NT2/D1 (cell line): ENCODE measurements at regions not wholly inside any gene's neighbourhood (a gene's known extent, or its start where the extent isn't known, plus 50 kb on each side); places are given as distances from the start of the nearest gene placed in this dataset.

Experiments
- SUZ12 ChIP-seq: IDR thresholded peaks from 2 replicates; pipeline ENCODE4 v1.6.1; 2011; ENCODE audit not compliant: insufficient read length, insufficient read depth; ENCODE audit errors: extremely low read depth
- YY1 ChIP-seq: IDR thresholded peaks from 2 replicates; pipeline ENCODE4 v1.6.1; 2011; ENCODE audit not compliant: insufficient read length, insufficient read depth

GRCh38 chr11:70012134-70012733, 65.9 kb upstream of the ANO1 start:
- TF ChIP-seq YY1: no peak
- no peak for TF ChIP-seq SUZ12
